Cerebellar cortex (tissue), 1 donor: ENCODE measurements at regions not wholly inside any gene's neighbourhood (a gene's known extent, or its start where the extent isn't known, plus 50 kb on each side); places are given as distances from the start of the nearest gene placed in this dataset.
A peak's percentile ranks its signal among the peaks of the same experiment; 100 is the strongest.

Source experiments
- DNase-seq: peaks from one replicate; pipeline ENCODE4 v3.0.0-alpha.2; 2015; ENCODE audit warnings: low spot score

DNA sequence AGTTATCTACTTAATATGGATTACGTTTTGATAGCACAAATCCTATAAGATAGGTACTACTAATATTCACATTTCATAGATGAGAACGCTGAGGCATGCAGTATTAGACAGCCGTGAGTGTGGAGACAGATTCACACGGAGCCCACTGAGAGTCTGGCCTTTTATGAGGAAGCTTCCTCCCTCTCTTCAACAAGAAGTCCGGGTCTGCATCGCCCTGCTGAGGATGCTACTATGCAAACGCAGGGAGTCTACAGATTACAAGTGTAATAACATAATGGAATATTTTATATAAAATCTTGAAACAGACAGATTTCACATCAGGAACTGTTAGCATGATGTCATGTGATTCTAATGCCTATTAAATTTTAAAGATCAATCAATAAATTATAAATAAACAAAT is 255.9 kb upstream of the GLI3 start:
- no peak for DNase-seq

DNA sequence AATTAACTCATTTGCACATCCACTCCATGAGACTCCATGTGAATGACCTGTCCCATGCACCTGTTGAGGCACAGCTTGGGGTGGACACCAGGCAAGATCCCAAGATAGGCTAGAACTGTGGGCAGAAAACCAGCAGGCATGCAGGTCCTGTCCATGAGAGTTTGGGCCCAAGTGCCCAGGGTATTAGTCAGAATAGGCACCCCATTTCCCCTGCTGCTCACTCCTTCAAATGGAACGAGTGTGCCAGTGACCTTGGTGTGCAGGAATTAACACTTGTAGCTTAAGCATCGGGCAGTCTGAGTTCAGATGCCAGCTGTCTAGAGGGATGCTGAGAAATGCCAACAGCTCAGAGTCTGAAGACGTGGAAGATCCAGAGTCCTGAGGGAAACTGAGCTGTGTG is 254.1 kb upstream of the GLI3 start:
- no peak for DNase-seq

DNA sequence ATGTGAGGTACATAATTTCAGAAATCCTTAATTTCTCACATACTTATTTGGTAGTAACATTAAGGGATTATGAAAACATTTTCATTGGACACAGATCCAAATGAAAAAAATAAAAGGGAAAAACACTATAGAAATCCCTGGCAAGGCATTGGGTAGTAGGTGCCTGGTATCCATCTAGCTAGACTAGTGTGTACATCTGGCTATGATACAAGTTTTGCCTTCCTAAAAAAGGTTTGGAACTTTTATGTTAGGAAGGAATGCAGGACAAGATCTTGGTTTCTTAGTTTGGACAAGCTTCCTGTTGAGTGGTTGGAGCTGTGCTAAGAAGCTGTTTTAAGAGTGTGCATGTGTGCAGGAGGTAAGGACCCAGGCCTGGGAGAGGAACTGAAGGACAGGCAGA is 252.3 kb upstream of the GLI3 start:
- DNase-seq, result no peak

DNA sequence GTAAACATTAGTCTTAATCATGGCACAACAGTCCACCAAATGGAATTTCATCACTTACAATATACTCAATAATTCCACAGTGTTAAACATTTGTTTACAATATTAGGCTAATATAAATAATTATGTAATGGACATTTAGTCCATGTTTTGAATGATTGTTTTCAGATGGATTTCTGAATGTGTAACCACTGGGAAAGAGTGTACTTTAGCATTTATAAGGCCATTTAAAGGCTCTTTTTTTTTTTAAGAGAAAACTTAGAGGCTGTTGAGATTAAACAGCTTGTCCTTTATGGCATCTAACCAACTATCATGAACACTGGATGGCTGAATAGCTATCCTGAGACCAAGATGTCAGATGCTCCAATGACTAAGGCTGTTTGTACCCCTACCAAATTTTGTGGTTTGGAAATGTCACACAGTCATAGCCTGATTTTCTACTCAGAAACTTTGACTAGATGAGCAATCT is 248.3 kb upstream of the GLI3 start:
- no peak for DNase-seq

DNA sequence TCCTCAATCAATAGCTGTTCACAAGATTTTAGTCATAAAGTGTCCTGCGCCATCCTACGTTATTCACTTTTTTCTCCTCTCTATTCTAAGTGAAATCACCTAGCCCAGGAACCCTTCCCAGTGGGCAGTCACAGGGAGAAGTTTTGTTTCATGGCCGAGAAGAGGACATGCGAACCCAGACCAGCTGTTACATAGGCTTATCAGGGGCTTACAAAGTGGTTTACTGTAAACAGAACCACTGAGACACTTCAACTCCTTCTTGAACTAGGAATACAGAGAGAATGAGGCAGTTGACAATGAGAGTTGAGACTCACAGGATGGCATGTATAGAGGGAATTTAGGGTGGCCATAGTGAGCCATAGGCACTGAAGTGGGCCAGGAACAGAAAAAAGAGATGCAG is 246.9 kb upstream of the GLI3 start:
- DNase-seq, result no peak

DNA sequence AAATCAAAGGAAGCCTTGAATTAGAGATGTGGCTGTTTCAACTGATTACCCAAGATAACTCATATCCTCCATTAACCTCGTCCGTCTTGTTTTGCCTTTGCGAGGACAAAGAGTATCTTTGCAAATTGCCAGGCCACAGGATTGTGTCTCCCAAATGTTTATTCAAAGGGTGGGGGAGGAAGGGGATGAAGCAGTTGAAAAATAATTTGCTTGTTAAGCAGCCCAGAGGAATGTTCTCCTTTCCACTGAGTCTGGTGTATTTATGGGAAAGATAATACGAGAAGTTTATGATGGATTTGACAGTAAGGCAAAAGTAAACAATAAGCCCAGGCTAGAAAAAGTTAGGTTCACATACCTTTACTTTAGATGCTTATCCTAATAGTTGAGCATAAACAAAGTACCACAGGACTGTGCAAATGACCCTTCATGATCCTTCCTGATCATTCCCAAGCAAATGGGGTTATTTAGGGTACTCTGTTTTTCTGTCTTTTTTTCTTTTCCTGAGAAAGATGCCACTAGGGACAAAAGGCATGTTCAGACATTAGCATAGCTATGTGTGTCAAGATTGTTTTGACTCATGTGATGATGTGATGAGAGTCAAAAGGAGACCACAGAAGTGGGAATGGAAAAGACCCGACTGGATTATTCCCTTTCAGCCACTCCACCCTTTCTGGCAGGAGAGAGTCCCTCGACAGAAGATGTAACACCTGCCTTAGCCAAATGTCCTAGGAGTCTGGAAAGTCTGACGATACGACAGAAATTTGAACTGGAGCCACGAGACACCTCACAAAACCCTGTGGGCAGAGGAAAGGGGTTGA is 243.0 kb upstream of the GLI3 start:
- no peak for DNase-seq

DNA sequence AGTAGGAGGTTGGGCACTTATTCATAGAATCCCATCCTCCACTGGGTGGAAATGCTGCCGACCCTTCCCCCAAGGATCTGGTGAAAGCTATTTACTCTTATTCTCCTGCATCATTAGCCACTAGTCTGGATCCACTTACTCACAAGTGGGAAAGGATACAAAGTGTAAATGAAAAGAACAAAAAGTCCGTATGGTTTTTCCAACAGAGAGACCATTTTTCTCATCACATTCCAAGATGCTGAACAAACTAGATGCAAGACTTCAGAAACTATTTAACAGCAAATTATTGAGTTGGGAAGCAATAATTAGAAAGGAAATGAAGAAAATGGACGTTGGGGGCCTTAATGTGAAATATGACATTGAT is 242.4 kb upstream of the GLI3 start:
- no peak for DNase-seq

DNA sequence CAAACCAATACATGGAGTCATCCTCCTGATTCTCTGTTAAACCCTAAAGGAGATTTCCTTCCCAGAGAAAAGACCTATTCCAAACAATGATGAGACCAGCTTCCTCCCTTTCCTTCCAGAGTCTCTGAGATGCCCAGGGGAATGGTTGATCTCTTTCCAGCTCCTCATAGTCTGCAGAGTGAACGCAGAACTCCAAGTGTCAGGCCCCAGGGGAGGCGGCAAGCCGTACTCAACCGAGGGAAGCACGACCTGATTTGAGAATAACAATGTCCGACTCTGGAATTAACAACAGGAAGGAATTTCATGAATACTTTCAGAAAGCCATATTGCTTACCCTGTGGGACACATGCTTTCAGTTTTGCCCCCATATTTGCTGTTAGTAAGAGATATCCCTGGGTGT is 241.7 kb upstream of the GLI3 start:
- no peak for DNase-seq

DNA sequence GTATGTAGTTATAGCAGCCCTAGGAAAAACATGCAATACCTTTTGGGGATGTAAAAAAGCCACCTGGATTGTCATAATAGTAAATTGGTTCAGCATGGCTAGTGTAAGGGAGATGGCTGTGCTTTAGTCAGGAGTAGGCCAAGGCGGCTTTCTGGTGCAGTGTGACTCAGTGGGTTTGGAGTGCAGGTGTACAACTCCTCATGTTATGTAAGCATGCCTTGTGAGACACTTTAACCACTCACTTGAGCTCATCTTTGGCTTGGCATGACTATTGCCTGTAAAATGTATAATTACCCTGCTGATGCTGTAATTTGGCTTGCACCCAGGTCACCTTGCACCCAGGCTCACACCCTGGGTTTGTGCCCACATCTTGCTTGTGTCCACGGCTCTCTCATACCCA is 239.2 kb upstream of the GLI3 start:
- DNase-seq, result no peak

DNA sequence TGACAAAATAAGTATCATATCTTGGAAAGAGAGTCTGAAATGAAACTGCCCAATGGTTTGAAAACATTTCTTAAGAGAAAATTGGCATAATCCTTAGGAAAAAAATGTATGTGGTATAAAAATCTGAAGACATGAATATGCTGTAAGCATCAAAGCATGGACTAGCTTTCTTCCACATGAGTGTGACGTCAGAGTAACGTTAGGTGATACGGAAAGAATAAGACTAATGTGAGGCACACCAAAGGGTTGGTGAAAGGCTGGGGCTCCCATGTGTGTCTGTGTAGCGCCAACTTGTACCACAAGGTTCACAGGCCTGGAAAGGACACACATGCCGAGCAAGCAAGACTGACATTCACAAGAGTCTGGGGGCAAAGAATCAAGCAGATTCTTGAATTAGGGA is 238.1 kb upstream of the GLI3 start:
- no peak for DNase-seq

DNA sequence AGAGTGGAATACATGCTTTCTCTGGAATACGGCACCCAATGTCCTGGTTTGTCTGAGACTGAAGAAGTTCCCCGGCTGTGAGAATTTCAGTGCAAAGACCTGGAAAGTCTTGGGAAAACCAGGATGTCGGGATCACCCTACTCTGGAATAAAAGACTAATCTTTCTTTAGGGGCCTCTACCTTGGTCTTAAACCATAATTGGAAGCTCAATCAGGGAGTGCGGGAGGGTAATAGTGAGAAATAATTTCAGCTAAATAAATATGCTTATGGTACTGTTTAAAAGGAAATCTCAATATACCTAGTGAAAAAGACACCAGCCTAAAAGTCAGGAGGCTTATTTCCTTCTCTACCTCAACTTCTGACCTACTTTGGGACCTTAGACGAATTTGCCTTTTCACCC is 236.1 kb upstream of the GLI3 start:
- DNase-seq, result no peak

DNA sequence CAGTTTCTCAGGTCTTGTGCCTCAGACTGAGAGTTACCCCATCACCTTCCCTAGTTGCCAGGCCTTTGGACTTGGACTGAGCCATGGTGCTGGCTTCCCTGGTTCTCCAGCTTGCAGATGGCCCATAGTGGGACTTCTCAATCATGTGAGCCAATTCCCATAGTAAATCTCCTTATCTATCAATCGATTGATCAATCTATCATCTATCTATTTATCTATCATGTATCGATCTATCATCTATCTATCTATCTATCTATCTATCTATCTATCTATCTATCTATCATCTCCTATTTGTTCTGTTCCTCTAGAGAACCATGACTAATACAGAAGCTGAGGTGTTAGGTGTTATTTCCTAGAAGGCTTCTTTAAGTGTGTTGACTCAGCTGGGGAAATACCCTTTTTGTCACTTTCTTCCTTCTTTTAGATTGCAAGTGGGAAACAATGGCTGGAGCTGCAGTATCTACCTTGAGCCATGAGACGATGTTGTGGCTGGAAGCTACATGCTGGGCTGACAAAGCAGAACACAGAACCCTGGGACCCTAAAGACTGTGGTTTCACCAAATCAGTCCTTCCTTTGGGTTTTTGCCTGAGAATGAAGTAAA is 234.7 kb upstream of the GLI3 start:
- no peak for DNase-seq

DNA sequence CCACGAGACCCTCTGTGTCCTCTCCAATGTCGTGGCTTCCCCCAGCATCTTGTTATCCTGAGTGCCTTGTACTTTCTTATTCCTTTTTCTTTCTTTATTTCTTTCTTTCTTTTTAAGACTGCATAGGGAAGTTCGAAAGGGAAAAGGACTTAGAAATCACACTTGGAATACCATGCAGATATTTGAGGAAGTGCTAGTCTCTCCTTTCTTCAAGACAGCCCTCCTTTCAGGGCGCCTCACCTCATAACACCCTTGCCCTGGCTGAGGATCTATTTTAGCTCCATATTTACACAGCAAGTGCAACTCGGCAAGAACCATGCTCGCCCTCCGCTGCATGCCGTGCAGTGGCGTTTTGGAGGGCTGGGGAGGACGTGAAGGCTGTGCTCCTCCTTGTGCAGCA is 232.3 kb upstream of the GLI3 start:
- no peak for DNase-seq

DNA sequence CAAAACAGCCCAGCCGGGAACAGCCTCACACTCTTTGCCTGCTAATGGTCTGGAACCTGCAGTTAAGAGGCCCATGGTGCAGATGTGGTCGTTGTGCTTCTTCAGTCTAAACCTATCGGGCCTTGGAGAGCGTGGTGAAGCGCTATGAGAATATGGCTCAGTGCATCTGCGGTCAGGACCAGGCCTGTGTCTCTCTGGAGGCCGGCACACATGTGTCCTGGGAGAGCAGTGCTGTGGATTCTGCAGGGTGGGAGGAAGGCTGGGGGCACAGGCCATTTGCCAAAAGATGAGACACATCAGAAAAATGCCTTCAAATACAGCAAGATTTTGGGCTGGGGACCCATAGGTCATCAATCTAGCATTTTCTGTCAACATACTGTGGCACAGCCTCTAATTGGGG is 231.5 kb upstream of the GLI3 start:
- no peak for DNase-seq

DNA sequence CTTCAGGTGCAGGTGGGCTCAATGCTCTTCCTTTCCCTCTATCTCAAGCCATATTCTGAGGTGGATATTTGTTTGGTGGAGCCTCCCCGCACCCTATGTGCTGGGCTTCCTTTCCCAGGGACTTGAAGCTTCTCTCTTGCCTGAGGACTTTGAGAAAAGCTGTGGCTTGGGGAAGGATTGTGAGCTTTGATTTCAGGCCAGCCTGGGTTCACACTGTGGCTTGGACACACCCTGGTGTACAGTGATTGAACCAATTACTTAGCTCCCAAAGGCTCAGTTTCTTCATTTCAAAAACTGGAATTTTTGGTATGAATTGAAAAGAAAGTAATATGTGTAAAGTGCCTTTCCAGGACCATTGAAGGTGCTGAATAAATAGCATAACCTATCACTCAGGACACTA is 224.5 kb upstream of the GLI3 start:
- no peak for DNase-seq

DNA sequence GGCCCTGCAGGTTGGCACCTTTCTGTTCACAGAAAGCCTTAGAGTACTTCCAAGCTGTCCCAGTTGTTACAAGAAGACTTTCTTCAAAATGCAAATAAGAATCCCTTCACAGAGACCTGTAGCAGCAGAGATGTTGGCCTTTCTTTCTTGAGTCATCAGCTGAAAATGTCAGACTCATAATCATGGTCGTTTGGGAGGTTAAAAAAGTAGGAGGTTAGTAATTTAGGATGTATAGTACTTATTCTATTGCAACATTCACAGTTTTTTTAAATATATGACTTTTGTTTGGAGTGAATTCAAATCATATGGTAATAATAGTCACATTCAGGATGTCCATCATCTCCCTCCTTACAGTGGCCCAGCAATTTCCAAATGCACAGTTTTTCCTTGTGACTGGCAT is 223.9 kb upstream of the GLI3 start:
- DNase-seq, result no peak

DNA sequence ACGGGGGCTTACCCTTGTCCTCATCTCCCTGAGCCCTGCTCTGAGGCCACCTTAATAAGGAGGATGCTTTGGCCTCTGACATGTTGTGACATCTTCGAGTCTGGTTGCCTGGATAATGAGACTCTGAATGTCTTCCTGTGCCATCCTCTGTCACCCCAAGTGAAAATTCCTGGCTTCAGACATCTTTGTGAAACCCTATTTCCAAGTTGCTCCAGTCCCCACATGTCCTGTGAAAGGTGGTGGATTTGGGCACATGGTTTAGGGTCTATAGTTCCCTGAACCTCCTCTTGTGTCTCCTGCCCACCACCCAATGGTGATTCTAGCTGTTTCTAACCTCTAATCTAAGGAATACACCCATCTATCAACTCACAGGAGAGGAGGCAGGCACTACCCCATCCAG is 223.1 kb upstream of the GLI3 start:
- no peak for DNase-seq

DNA sequence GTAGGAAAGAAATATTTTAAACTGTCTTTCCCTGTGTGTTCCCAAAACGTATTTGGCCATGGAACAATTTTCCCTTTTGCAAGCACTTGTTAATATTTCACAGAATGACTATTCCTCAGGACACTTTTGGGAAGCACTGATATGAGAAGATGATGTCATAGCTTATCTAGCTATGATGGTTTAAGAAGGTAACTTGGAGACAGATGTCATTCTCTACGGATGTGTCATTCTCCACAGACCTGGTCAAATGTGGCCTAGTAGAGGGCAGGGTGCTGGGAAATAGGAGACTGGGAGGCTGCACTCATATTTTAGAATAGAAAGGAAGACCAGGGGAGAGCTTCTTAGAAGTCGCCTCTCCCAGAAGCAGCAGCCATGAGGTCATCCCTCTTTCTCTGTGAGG is 220.7 kb upstream of the GLI3 start:
- DNase-seq, result no peak

DNA sequence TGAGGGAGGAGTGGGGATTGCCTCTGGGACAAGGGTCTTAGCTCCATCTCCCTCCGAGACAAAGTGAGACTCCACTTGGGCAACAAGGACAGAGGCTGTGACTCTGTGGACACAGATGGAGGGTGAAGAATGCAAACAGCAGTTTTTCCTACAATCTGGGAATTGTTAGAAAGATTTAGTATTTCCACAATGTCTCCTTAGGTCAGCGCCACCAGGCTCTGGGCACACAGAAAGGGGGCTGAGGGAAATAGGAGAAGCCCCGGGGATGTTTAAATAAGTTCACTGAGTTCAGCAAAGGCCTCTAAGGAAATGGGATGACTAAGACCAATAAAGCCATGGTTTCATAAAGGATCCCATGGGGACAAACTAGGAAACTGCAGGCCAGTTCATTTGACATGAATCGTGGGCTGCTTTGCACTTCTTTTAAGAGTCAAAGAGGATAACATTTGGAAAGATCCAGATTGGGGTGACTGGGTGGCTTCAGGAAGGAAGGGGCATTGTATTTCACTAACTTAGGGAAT is 219.8 kb upstream of the GLI3 start:
- DNase-seq, result no peak

DNA sequence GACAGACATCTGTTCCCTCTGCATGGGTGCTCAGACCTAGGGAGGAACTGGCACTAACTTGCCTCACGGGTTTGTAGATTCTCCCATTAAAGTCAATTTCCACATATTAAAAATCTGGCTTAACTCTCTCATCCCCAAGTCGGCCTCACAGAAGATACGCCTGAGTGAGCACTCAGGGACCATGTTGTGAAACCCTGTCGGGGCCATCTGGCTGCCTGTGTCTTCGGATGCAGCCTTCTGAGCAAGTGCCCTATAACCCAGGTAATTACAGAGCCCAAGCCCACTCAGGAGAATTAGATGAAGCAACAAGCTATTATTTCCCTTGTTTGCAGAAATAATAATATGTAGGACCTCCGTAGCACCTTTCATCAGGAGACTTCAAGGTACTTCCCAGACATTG is 219.3 kb upstream of the GLI3 start:
- DNase-seq, result peak; percentile 30

DNA sequence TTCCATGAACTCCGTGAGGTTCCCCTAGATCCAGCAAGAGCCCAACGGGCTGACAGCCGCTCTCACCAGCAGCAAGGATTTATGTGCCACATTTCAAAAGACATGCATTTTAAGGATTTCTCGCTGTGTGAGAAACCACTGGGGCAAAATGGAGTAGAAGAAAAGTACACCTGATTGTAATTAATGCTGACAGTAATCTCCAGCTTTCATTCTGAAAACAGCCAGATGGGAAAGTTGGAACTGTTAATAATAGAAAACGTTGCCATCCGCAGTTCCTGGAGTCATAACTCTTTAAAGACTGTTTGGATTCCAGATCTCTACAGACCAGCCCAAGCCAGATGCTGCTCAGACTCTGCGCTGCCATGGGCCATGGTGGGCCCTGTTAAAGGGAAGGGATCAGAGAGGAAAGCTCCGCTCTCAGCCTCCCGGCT is 216.9 kb upstream of the GLI3 start:
- no peak for DNase-seq

DNA sequence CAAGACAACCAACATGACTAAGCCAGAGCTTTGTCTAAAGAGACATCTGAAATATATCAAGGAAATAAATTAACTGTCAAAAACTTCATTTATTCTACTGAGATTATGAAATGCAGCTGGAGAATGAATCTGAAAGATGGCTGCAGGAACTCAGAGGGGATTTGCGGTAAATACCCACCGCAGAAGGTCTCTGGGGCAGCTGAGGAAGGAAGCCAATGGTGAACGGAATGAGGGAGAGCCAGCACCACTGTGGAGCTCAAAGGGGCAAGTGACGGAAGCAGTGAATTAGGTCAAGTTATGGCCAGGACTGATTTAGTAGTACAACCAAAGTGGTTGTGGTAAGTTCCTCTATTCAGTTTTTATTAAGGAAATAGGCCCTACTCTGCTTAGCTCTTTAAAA is 215.3 kb upstream of the GLI3 start:
- DNase-seq, result no peak

DNA sequence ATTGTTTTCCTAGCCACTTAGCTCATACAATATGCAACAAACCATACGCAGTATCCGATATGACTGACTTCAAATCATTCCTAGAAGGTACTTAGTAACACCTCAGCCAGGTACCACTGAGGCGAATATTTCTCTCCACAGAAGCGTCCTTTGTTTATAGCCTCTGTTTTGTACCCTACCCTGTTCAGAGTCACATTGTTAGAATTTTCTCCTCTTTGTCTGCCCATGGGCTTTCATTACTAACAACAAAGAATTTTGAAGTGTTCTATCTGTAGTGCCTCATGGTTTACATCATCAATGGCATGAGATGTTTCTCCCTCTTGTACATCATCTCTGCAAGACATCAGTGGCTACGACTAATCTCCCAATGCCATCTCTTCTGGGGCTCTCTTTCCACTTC is 212.4 kb upstream of the GLI3 start:
- no peak for DNase-seq

DNA sequence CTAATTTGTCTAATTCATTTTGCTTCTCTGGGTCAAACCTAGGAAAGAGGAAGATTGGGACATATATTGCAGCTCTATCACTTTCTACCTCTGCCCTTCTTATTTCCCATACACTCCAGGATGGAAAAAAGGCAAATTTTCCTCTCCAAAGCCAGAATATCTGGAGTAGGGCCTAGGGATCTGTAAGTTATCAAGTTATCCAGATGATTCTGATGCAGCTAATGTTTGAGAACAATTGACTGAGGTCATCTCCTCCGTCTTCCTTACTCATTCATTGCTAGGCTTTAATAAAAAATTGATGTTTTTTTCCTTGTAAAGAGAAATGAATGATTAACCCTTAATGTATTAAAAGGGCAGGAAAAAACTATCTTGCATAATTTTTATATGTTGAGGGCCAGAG is 211.9 kb upstream of the GLI3 start:
- no peak for DNase-seq
